ENCODE measurements at regions not wholly inside any gene's neighbourhood (a gene's known extent, or its start where the extent isn't known, plus 50 kb on each side); places are given as distances from the start of the nearest gene placed in this dataset.

- TF ChIP-seq POLR2A (IDR thresholded peaks at IDR 0.05), result no peak
- no peak for TF ChIP-seq CTCF (IDR thresholded peaks at IDR 0.05)
These were observed 68.7 kb upstream of the PRKG1 start for GRCh38 chr10:51005551-51005950.

Measured in adrenal gland (tissue), 5 donors.